ENCODE measurements at regions not wholly inside any gene's neighbourhood (a gene's known extent, or its start where the extent isn't known, plus 50 kb on each side); places are given as distances from the start of the nearest gene placed in this dataset.

DNA sequence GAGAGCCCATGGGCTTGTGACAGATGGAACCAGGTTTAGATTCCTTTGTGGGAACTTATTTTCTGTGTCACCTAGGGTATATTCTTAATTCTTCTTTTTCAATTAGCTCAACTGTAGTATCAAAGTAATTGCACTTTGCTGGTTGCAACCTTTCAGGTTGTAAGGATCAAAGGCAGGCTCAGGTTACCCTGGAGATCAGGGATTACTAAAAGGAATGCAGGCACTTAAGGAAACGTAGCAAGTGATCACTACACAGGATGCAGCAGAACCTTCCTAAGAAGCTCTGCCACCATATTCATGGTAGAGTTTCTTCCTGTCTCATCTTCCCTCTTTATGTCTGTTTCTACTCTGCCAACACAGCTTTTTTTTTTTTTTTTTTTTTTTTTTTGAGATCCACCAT is 133.2 kb upstream of the JAG1 start:
- Histone ChIP-seq H3K4me3 (ENCODE audit: low read length in 2 of 2) (no peak overlapping the region), H3K4me1 (ENCODE audit: control insufficient read depth in 2 of 2, insufficient read depth in 2 of 2, low read length in 2 of 2) (no peaks in the 10 kb centered on the region), H3K27ac (ENCODE audit: low read depth in 1 of 2, low read length in 1 of 2) (no peak overlapping the region), H3K27me3 (ENCODE audit: control insufficient read depth in 2 of 2, insufficient read depth in 1 of 2, low read length in 1 of 2) (no peaks in the 10 kb centered on the region), H3K9me3 (ENCODE audit: control insufficient read depth in 2 of 2, insufficient read depth in 1 of 2, low read length in 1 of 2) (no peaks in the 10 kb centered on the region), H3K36me3 (ENCODE audit: control insufficient read depth in 2 of 2, insufficient read depth in 2 of 2, low read length in 1 of 2) (no peaks in the 10 kb centered on the region)
- no peak for DNase-seq (ENCODE audit: low read depth in 6 of 9, low spot score in 9 of 9)
- 85% methylated on average over 1 of the region's 1 CpG for WGBS

GRCh38 chr20:10812759-10813327 is 139.0 kb upstream of the JAG1 start:
- Histone ChIP-seq H3K27me3 (ENCODE audit: control insufficient read depth in 2 of 2, insufficient read depth in 1 of 2, low read length in 1 of 2) (no peaks in the 10 kb centered on the region), H3K4me1 (ENCODE audit: control insufficient read depth in 2 of 2, insufficient read depth in 2 of 2, low read length in 2 of 2) (no peaks in the 10 kb centered on the region), H3K36me3 (ENCODE audit: control insufficient read depth in 2 of 2, insufficient read depth in 2 of 2, low read length in 1 of 2) (no peaks in the 10 kb centered on the region), H3K27ac (ENCODE audit: low read depth in 1 of 2, low read length in 1 of 2) (no peak overlapping the region), H3K9me3 (ENCODE audit: control insufficient read depth in 2 of 2, insufficient read depth in 1 of 2, low read length in 1 of 2) (no peaks in the 10 kb centered on the region), H3K4me3 (ENCODE audit: low read length in 2 of 2) (no peak overlapping the region)
- WGBS: 94% methylated on average over 10 of the region's 10 CpGs
- no peak for DNase-seq (ENCODE audit: low read depth in 6 of 9, low spot score in 9 of 9)

- Histone ChIP-seq H3K27me3 (ENCODE audit: control insufficient read depth in 2 of 2, insufficient read depth in 1 of 2, low read length in 1 of 2) (no peaks in the 10 kb centered on the region), H3K4me3 (ENCODE audit: low read length in 2 of 2) (no peak overlapping the region), H3K9me3 (ENCODE audit: control insufficient read depth in 2 of 2, insufficient read depth in 1 of 2, low read length in 1 of 2) (no peaks in the 10 kb centered on the region), H3K4me1 (ENCODE audit: control insufficient read depth in 2 of 2, insufficient read depth in 2 of 2, low read length in 2 of 2) (no peaks in the 10 kb centered on the region), H3K36me3 (ENCODE audit: control insufficient read depth in 2 of 2, insufficient read depth in 2 of 2, low read length in 1 of 2) (no peaks in the 10 kb centered on the region), H3K27ac (ENCODE audit: low read depth in 1 of 2, low read length in 1 of 2) (no peak overlapping the region)
- no peak for DNase-seq (ENCODE audit: low read depth in 6 of 9, low spot score in 9 of 9)
- 90% methylated on average over 3 of the region's 3 CpGs for WGBS
These were observed 149.8 kb upstream of the JAG1 start for GRCh38 chr20:10823585-10823984.

DNA sequence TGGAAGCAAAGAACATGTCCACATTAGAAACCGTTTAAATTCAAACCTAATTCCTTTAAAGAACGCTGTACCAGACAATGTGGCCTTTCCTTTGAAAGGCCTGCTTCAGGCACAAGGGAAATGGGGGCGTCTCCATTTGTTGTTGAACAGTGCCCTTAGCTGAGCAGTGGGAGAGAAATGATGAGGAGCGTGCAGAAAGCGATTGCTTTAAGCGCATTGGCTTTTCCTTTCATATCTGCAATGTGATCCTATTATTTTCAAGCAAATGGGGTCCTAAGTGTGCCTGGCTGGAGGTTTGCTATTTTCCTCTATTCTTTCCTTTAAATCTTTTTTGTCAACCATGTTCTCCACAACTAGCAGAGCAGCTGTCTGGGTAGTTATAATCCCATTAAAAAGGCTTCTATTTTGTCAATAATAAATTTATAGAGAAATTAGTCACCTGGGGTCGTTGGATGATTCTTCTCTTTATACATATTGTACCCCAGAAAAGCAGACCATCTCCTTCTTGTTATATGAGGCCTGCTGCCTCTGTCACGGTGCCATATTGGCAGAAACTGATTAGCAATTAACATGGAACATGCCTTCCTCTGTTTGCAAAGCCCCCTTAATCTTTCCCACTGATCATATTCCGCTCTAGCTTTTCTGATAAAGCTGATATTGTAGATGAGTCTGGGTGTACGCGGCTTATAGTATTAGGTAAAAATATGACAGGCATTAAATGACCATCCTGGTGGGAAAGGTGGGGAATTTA is 151.1 kb upstream of the JAG1 start:
- no peak for DNase-seq (ENCODE audit: low read depth in 6 of 9, low spot score in 9 of 9)
- no peaks in the 10 kb centered on the region for H3K36me3 ChIP-seq (ENCODE audit: control insufficient read depth in 2 of 2, insufficient read depth in 2 of 2, low read length in 1 of 2)
- 89% methylated on average over 11 of the region's 11 CpGs for WGBS
- H3K4me3 ChIP-seq (ENCODE audit: low read length in 2 of 2): no peak overlapping the region
- no peaks in the 10 kb centered on the region for H3K4me1 ChIP-seq (ENCODE audit: control insufficient read depth in 2 of 2, insufficient read depth in 2 of 2, low read length in 2 of 2)
- H3K9me3 ChIP-seq (ENCODE audit: control insufficient read depth in 2 of 2, insufficient read depth in 1 of 2, low read length in 1 of 2): no peaks in the 10 kb centered on the region
- no peak overlapping the region for H3K27ac ChIP-seq (ENCODE audit: low read depth in 1 of 2, low read length in 1 of 2)
- no peaks in the 10 kb centered on the region for H3K27me3 ChIP-seq (ENCODE audit: control insufficient read depth in 2 of 2, insufficient read depth in 1 of 2, low read length in 1 of 2)

DNA sequence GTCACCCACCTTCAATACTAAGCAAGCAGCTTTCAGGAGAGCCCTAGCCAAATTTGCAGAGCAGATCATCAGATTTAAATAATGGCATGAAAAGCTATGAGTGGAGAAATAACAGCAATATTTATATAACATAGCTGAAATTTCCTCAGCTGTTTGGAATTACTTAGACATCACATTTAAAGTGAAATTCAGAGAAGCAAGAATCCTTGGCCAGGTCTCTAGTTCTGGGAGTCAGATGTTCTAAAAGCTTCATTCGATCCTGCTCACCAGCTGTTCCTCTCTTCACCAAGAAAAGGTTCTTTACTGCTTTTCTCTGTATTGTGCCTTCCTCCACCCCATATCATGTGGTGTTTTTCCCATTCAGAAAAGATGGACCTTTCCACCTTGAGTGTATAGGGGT is 152.3 kb upstream of the JAG1 start:
- Histone ChIP-seq H3K4me3 (ENCODE audit: low read length in 2 of 2) (no peak overlapping the region), H3K9me3 (ENCODE audit: control insufficient read depth in 2 of 2, insufficient read depth in 1 of 2, low read length in 1 of 2) (no peaks in the 10 kb centered on the region), H3K27me3 (ENCODE audit: control insufficient read depth in 2 of 2, insufficient read depth in 1 of 2, low read length in 1 of 2) (no peaks in the 10 kb centered on the region), H3K36me3 (ENCODE audit: control insufficient read depth in 2 of 2, insufficient read depth in 2 of 2, low read length in 1 of 2) (no peaks in the 10 kb centered on the region), H3K27ac (ENCODE audit: low read depth in 1 of 2, low read length in 1 of 2) (no peak overlapping the region), H3K4me1 (ENCODE audit: control insufficient read depth in 2 of 2, insufficient read depth in 2 of 2, low read length in 2 of 2) (no peaks in the 10 kb centered on the region)
- no peak for DNase-seq (ENCODE audit: low read depth in 6 of 9, low spot score in 9 of 9)
- WGBS: 86% methylated on average over 1 of the region's 1 CpG

DNA sequence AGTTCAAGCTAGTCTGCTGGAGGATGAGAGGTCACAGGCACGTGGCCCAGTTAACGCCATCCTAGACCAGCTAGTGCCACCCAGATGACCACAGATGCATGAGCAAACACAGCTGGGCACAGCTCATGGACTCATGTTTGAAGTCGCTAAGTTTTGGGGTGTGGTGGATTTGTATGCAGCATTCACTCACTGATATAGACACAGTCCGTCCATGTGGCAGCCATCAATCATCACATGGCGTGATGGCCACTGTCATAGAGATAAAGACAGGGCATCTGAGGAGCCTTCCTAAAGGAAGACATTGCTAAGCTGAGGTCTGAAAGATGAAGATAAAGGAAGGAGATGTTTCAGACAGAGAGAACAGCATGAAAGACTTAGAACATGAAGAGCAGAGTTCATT is 154.4 kb upstream of the JAG1 start:
- Histone ChIP-seq H3K4me1 (ENCODE audit: control insufficient read depth in 2 of 2, insufficient read depth in 2 of 2, low read length in 2 of 2) (no peaks in the 10 kb centered on the region), H3K27me3 (ENCODE audit: control insufficient read depth in 2 of 2, insufficient read depth in 1 of 2, low read length in 1 of 2) (no peaks in the 10 kb centered on the region), H3K27ac (ENCODE audit: low read depth in 1 of 2, low read length in 1 of 2) (no peak overlapping the region), H3K36me3 (ENCODE audit: control insufficient read depth in 2 of 2, insufficient read depth in 2 of 2, low read length in 1 of 2) (no peaks in the 10 kb centered on the region), H3K9me3 (ENCODE audit: control insufficient read depth in 2 of 2, insufficient read depth in 1 of 2, low read length in 1 of 2) (no peaks in the 10 kb centered on the region), H3K4me3 (ENCODE audit: low read length in 2 of 2) (no peak overlapping the region)
- DNase-seq (ENCODE audit: low read depth in 6 of 9, low spot score in 9 of 9): no peak
- 92% methylated on average over 5 of the region's 5 CpGs for WGBS

- Histone ChIP-seq H3K36me3 (ENCODE audit: control insufficient read depth in 2 of 2, insufficient read depth in 2 of 2, low read length in 1 of 2) (no peaks in the 10 kb centered on the region), H3K27ac (ENCODE audit: low read depth in 1 of 2, low read length in 1 of 2) (no peak overlapping the region), H3K4me3 (ENCODE audit: low read length in 2 of 2) (no peak overlapping the region), H3K4me1 (ENCODE audit: control insufficient read depth in 2 of 2, insufficient read depth in 2 of 2, low read length in 2 of 2) (no peaks in the 10 kb centered on the region), H3K9me3 (ENCODE audit: control insufficient read depth in 2 of 2, insufficient read depth in 1 of 2, low read length in 1 of 2) (no peaks in the 10 kb centered on the region), H3K27me3 (ENCODE audit: control insufficient read depth in 2 of 2, insufficient read depth in 1 of 2, low read length in 1 of 2) (no peaks in the 10 kb centered on the region)
- no peak for DNase-seq (ENCODE audit: low read depth in 6 of 9, low spot score in 9 of 9)
These were observed 158.3 kb upstream of the JAG1 start for GRCh38 chr20:10832141-10832540.

- Histone ChIP-seq H3K9me3 (ENCODE audit: control insufficient read depth in 2 of 2, insufficient read depth in 1 of 2, low read length in 1 of 2) (no peaks in the 10 kb centered on the region), H3K27me3 (ENCODE audit: control insufficient read depth in 2 of 2, insufficient read depth in 1 of 2, low read length in 1 of 2) (no peaks in the 10 kb centered on the region), H3K4me1 (ENCODE audit: control insufficient read depth in 2 of 2, insufficient read depth in 2 of 2, low read length in 2 of 2) (no peaks in the 10 kb centered on the region), H3K27ac (ENCODE audit: low read depth in 1 of 2, low read length in 1 of 2) (no peak overlapping the region), H3K4me3 (ENCODE audit: low read length in 2 of 2) (no peak overlapping the region), H3K36me3 (ENCODE audit: control insufficient read depth in 2 of 2, insufficient read depth in 2 of 2, low read length in 1 of 2) (no peaks in the 10 kb centered on the region)
- no peak for DNase-seq (ENCODE audit: low read depth in 6 of 9, low spot score in 9 of 9)
These were observed 164.1 kb upstream of the JAG1 start for GRCh38 chr20:10837901-10838300.

DNA sequence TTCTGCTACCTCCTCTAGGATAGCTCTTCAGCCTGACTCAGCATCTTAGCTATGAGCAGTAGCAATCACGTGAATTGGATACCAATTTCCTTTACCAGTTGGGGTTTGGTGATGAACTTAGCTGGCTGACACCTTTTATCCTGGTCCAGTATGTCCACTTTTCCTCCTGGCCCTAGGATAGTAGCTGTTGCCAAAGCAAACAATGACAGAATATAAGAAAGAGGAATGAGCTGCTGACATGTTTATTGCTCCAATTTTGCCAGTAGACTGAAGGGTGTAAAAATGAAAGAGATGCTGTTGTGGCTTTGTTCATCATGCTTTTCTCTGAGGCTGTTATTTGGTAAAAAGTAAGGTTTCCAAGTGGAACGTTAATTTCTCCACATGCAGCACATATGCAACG is 168.3 kb upstream of the JAG1 start:
- H3K27me3 ChIP-seq (ENCODE audit: control insufficient read depth in 2 of 2, insufficient read depth in 1 of 2, low read length in 1 of 2): no peaks in the 10 kb centered on the region
- H3K9me3 ChIP-seq (ENCODE audit: control insufficient read depth in 2 of 2, insufficient read depth in 1 of 2, low read length in 1 of 2): no peaks in the 10 kb centered on the region
- H3K36me3 ChIP-seq (ENCODE audit: control insufficient read depth in 2 of 2, insufficient read depth in 2 of 2, low read length in 1 of 2): no peaks in the 10 kb centered on the region
- 93% methylated on average over 3 of the region's 3 CpGs for WGBS
- H3K4me1 ChIP-seq (ENCODE audit: control insufficient read depth in 2 of 2, insufficient read depth in 2 of 2, low read length in 2 of 2): no peaks in the 10 kb centered on the region
- no peak overlapping the region for H3K4me3 ChIP-seq (ENCODE audit: low read length in 2 of 2)
- no peak for DNase-seq (ENCODE audit: low read depth in 6 of 9, low spot score in 9 of 9)
- no peak overlapping the region for H3K27ac ChIP-seq (ENCODE audit: low read depth in 1 of 2, low read length in 1 of 2)
